ENCODE measurements at regions not wholly inside any gene's neighbourhood (a gene's known extent, or its start where the extent isn't known, plus 50 kb on each side); places are given as distances from the start of the nearest gene placed in this dataset.
"Not testable (repeated sequence)": the region's sequence is repeated elsewhere in the genome, so short reads cannot be mapped to it uniquely, and the experiment has no call there.

- no peak overlapping the region for H3K4me3 ChIP-seq (ENCODE audit: control insufficient read depth, low read depth, low read length)
- TF ChIP-seq, protein P1, sequence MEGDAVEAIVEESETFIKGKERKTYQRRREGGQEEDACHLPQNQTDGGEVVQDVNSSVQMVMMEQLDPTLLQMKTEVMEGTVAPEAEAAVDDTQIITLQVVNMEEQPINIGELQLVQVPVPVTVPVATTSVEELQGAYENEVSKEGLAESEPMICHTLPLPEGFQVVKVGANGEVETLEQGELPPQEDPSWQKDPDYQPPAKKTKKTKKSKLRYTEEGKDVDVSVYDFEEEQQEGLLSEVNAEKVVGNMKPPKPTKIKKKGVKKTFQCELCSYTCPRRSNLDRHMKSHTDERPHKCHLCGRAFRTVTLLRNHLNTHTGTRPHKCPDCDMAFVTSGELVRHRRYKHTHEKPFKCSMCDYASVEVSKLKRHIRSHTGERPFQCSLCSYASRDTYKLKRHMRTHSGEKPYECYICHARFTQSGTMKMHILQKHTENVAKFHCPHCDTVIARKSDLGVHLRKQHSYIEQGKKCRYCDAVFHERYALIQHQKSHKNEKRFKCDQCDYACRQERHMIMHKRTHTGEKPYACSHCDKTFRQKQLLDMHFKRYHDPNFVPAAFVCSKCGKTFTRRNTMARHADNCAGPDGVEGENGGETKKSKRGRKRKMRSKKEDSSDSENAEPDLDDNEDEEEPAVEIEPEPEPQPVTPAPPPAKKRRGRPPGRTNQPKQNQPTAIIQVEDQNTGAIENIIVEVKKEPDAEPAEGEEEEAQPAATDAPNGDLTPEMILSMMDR (conservative IDR thresholded peaks at IDR 0.05; ENCODE audit: control insufficient read depth, insufficient read depth, low read depth, low read length) = no peak
- DNase-seq (ENCODE audit: low read depth) = no peak
Observed at GRCh38 chr6:73978330-73978729, 282.3 kb downstream of the CD109 start.

DNA sequence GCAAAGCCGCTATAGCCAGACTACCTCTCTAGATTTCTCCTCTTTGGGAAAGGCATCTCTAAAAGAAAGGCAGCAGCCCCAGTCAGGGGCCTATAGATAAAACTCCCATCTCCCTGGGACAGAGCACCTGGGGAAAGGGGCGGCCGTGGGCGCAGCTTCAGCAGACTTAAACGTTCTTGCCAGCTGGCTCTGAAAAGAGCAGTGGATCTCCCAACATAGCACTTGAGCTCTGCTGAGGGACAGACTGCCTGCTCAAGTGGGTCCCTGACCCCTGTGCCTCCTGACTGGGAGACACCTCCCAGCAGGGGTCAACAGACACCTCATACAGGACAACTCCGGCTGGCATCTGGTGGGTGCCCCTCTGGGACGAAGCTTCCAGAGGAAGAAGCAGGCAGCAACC is 276.5 kb downstream of the CD109 start:
- DNase-seq (ENCODE audit: low read depth) = not testable (repeated sequence)

GRCh38 chr6:73969971-73970970 is 274.3 kb downstream of the CD109 start:
- DNase-seq (ENCODE audit: low read depth) = peak; percentile 66
- TF ChIP-seq, protein P1 (conservative IDR thresholded peaks at IDR 0.05; ENCODE audit: control insufficient read depth, insufficient read depth, low read depth, low read length) = peak; percentile 69
- H3K4me3 ChIP-seq (ENCODE audit: control insufficient read depth, low read depth, low read length) = no peak overlapping the region

More for the DNA sequence above, 276.5 kb downstream of the CD109 start:
- not testable (repeated sequence) for H3K4me3 ChIP-seq (ENCODE audit: control insufficient read depth, low read depth, low read length)

DNA sequence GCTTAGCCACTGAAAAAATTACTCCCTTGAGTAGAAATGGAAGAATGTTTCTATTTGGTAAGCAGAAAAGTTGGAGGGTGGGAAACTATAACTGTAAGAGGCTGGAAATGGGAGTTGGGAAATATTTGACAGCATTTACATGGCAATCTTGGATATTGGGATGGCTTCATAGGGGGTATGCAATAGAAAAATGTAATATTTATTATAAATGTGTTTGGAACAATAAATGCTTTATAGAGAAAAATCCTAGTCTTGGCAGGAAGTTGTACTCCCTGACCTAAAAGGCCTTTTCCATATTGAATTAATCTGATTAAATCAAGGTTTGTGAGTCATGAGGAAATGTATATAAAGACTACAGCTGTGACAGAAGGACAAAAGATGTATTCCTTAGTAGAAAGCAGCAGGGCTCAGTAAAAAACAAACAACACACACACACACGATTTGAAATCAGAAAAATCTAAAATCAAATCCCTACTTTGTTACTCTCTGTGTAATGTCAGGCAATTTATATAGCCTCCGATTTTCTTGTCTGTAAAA is 272.3 kb downstream of the CD109 start:
- H3K4me3 ChIP-seq (ENCODE audit: control insufficient read depth, low read depth, low read length) = no peak overlapping the region
- peak; percentile 6 for DNase-seq (ENCODE audit: low read depth)
- TF ChIP-seq, protein P1 (conservative IDR thresholded peaks at IDR 0.05; ENCODE audit: control insufficient read depth, insufficient read depth, low read depth, low read length) = no peak

DNA sequence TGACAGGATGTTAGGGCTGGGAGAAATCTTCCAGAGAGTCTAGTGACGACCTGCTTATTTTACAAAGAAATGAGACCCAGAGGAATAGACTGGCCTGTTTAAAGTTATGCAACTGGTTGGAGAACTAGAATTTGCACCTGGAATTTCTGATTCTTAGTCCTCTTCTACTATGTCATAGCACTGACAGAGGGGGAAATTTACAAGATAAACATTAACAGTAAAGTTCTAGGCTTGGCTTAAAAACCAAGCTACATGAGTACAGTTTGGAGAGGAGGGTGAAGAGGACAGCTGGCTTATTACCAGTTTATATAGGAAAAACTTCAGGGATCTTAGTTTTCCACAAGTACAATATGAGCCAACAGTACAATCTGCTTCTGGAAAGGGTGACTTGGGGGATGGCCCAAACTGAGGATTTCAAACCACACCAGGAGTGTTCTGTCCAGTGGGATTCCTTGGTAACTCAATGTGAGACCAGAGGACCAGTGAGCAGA is 269.6 kb downstream of the CD109 start:
- no peak overlapping the region for H3K4me3 ChIP-seq (ENCODE audit: control insufficient read depth, low read depth, low read length)
- no peak for DNase-seq (ENCODE audit: low read depth)
- TF ChIP-seq, protein P1 (conservative IDR thresholded peaks at IDR 0.05; ENCODE audit: control insufficient read depth, insufficient read depth, low read depth, low read length) = no peak

- H3K4me3 ChIP-seq (ENCODE audit: control insufficient read depth, low read depth, low read length) = no peak overlapping the region
- TF ChIP-seq, protein P1 (conservative IDR thresholded peaks at IDR 0.05; ENCODE audit: control insufficient read depth, insufficient read depth, low read depth, low read length) = no peak
- DNase-seq (ENCODE audit: low read depth) = no peak
Observed at GRCh38 chr6:73964241-73964854, 268.3 kb downstream of the CD109 start.

DNA sequence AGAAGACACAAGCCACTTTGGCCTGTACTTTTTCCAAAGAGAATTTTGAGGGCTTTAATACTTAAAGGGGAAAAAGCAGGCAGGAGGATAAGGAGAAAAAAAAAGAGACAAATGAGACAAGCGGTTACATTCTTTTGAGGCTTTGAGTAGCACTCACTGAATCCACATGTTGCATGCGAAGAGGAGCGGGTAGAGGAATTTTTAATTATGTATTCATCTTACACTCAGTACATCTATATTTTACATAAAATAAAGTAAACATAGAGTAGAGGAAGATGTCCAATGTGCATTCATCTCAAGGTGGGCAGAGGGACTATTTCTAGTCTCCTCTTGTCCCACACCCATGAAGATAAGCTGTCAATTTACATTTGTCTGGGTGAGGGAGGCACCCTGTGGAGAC is 266.9 kb downstream of the CD109 start:
- no peak for DNase-seq (ENCODE audit: low read depth)
- H3K4me3 ChIP-seq (ENCODE audit: control insufficient read depth, low read depth, low read length) = no peak overlapping the region
- TF ChIP-seq, protein P1 (conservative IDR thresholded peaks at IDR 0.05; ENCODE audit: control insufficient read depth, insufficient read depth, low read depth, low read length) = no peak

Data from fibroblast of mammary gland (primary cell).